ENCODE measurements at regions not wholly inside any gene's neighbourhood (a gene's known extent, or its start where the extent isn't known, plus 50 kb on each side); places are given as distances from the start of the nearest gene placed in this dataset.

DNA sequence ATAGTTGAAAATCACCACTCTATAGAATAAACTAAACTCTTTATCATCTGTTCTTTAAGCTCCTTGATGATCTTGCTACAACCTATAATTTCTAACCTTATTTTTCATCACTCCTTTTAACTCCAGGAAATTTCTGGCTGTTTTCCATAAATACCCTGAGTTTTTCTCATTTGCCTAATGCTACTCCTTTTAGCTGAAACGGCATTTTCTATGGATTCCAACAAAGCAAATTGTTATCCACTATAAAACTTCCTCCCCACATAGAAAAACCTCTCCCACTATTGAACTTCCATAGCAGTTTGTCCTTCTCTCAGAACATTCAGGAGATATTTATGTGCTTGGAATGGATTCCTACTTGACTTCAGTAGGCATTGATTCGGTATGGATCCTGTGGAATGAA is 122.8 kb downstream of the SLC41A2 start:
- no peak for TF ChIP-seq POLR2A (IDR thresholded peaks at IDR 0.05; ENCODE audit: low read depth, low read length)
- TF ChIP-seq POLR2AphosphoS5 (IDR thresholded peaks at IDR 0.05; ENCODE audit: low read depth, low read length), result no peak
- no peak for TF ChIP-seq PAX5 (IDR thresholded peaks at IDR 0.05; ENCODE audit: insufficient read depth, low read length, severe bottlenecking)

All from GM12891 (cell line).